A549 (cell line): ENCODE measurements at regions not wholly inside any gene's neighbourhood (a gene's known extent, or its start where the extent isn't known, plus 50 kb on each side); places are given as distances from the start of the nearest gene placed in this dataset.

Experiments used
- CBX8 ChIP-seq: fragments of 200-600 bp; sonication (generic); IDR thresholded peaks from 2 replicates; pipeline ENCODE4 v1.6.1; 2016
- MAFK ChIP-seq: fragments of 450-650 bp; IDR thresholded peaks from 2 replicates; pipeline ENCODE4 v1.6.1; 2014; ENCODE audit not compliant: partially characterized antibody
- MYC ChIP-seq: IDR thresholded peaks from 2 replicates; pipeline ENCODE4 v1.6.1; 2012; ENCODE audit warnings: mild to moderate bottlenecking, inconsistent platforms, low read length, improper control_type of control experiment, borderline replicate concordance
- NPAS2 ChIP-seq: fragments of 250-450 bp; sonication (Bioruptor Pico); IDR thresholded peaks from 2 replicates; pipeline ENCODE4 v1.8.0; 2022; ENCODE audit warnings: mild to moderate bottlenecking, moderate library complexity, borderline replicate concordance
- POLR2A ChIP-seq: IDR thresholded peaks from 2 replicates; pipeline ENCODE4 v1.6.1; 2012; ENCODE audit warnings: mild to moderate bottlenecking, low read length
- RAD21 ChIP-seq, 2 experiments: fragments of >200 bp in 1 of 2; sonication (Bioruptor Twin) in 1 of 2; formaldehyde crosslinking in 1 of 2; IDR thresholded peaks in 1 of 2; conservative IDR thresholded peaks in 1 of 2; 2 replicates in 1 of 2; 3 replicates in 1 of 2; pipeline ENCODE4 v1.6.1; 2012 to 2018; ENCODE audit warnings: inconsistent platforms in 1 of 2
- SMC3 ChIP-seq: fragments of >200 bp; sonication (Bioruptor Twin); formaldehyde crosslinking; IDR thresholded peaks from 3 replicates; pipeline ENCODE4 v1.6.1; 2018; ENCODE audit warnings: inconsistent platforms
- ZSCAN20 ChIP-seq: fragments of 250-450 bp; sonication (Bioruptor Pico); IDR thresholded peaks from 2 replicates; pipeline ENCODE4 v1.8.0; 2022; ENCODE audit warnings: mild to moderate bottlenecking, moderate library complexity
- TF ChIP-seq, protein P1 (sequence below): IDR thresholded peaks from 2 replicates; pipeline ENCODE4 v1.6.1; 2012
- TF ChIP-seq, protein P2 (sequence below): fragments of >200 bp; sonication (Bioruptor Twin); formaldehyde crosslinking; IDR thresholded peaks from 3 replicates; pipeline ENCODE4 v1.5.1; 2016

DNA sequence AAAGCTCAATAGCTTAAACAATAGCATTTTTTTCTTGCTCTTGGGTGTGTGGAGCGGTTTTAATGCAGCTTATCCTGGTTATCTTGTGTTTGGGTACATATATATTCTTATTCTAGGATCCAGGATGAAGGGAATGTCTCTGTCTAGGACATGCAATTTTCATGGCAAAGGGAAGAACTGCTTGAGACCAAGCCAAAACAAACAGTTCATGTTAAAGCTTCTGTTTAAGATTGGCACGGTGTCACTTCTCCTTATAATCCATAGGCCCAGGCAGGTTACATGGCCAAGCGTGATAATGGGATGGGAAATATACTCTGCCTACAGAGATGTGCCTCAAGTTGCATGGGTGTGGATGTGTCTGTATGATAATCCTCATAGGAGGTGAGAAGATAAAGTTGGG is 177.1 kb upstream of the PGR start:
- TF ChIP-seq MYC (no peak), POLR2A (no peak), SMC3 (no peak), MAFK (no peak), RAD21 (conservative IDR thresholded peaks at IDR 0.05 in 1 of 2, IDR thresholded peaks at IDR 0.05 in 1 of 2) (no peak), CBX8 (no peak), ZSCAN20 (CRISPR knock-in tag) (no peak), NPAS2 (CRISPR knock-in tag) (no peak)
- TF ChIP-seq, protein P1, sequence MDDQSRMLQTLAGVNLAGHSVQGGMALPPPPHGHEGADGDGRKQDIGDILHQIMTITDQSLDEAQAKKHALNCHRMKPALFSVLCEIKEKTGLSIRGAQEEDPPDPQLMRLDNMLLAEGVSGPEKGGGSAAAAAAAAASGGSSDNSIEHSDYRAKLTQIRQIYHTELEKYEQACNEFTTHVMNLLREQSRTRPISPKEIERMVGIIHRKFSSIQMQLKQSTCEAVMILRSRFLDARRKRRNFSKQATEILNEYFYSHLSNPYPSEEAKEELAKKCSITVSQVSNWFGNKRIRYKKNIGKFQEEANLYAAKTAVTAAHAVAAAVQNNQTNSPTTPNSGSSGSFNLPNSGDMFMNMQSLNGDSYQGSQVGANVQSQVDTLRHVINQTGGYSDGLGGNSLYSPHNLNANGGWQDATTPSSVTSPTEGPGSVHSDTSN = no peak
- TF ChIP-seq, protein P2, sequence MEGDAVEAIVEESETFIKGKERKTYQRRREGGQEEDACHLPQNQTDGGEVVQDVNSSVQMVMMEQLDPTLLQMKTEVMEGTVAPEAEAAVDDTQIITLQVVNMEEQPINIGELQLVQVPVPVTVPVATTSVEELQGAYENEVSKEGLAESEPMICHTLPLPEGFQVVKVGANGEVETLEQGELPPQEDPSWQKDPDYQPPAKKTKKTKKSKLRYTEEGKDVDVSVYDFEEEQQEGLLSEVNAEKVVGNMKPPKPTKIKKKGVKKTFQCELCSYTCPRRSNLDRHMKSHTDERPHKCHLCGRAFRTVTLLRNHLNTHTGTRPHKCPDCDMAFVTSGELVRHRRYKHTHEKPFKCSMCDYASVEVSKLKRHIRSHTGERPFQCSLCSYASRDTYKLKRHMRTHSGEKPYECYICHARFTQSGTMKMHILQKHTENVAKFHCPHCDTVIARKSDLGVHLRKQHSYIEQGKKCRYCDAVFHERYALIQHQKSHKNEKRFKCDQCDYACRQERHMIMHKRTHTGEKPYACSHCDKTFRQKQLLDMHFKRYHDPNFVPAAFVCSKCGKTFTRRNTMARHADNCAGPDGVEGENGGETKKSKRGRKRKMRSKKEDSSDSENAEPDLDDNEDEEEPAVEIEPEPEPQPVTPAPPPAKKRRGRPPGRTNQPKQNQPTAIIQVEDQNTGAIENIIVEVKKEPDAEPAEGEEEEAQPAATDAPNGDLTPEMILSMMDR = no peak
